T-cell (primary cell): ENCODE measurements at regions not wholly inside any gene's neighbourhood (a gene's known extent, or its start where the extent isn't known, plus 50 kb on each side); places are given as distances from the start of the nearest gene placed in this dataset.
"Not testable (repeated sequence)": the region's sequence is repeated elsewhere in the genome, so short reads cannot be mapped to it uniquely, and the experiment has no call there.

ENCODE experiments used
- ATAC-seq, 4 experiments: fragments of 200-7000 bp in 3 of 4; fragments of 150-1000 bp in 1 of 4; cut with Tn5 transposase; replicated peaks in 1 of 4; 1 replicate in 3 of 4; 2 replicates in 1 of 4; pipeline ENCODE4 v1.10.0; 2021; ENCODE audit warnings: moderate library complexity in 3 of 4, mild to moderate bottlenecking in 2 of 4, moderate number of reproducible peaks in 1 of 4
- CTCF ChIA-PET, 2 donors: fragments of 300-600 bp; sonication (Branson Sonifier 250); formaldehyde crosslinking; loops; one replicate each; lab custom pipeline; 2022; ENCODE audit warnings: antibody characterized with exemption in 2 of 2; lab: Charles Lee
- POLR2A ChIA-PET, 2 donors: fragments of 300-600 bp; sonication (Branson Sonifier 250); formaldehyde crosslinking; loops; one replicate each; lab custom pipeline; 2022; ENCODE audit warnings: antibody characterized with exemption in 2 of 2; lab: Charles Lee
- DNase-seq, 35 experiments: peaks; one replicate each; pipeline versions ENCODE4 v3.0.0 to v3.0.0-alpha.2; 2013 to 2023
- H3K27ac ChIP-seq: one replicate; pipeline ENCODE4 v1.5.1; 2013; ENCODE audit warnings: low read length
- H3K27me3 ChIP-seq, 2 experiments: replicated peaks in 1 of 2; 1 replicate in 1 of 2; 2 replicates in 1 of 2; pipeline versions ENCODE4 v1.6.1 to v1.7.0; 2013; ENCODE audit warnings: low read length in 1 of 2, mixed read lengths in 1 of 2; ENCODE audit not compliant: control insufficient read depth in 2 of 2, insufficient read depth in 2 of 2; ENCODE audit errors: extremely low read depth in 1 of 2
- H3K36me3 ChIP-seq, 2 donors: 1 replicate in 1 of 2; 2 replicates in 1 of 2; pipeline versions ENCODE4 v1.6.1 to v1.7.0; 2013; ENCODE audit warnings: low read length in 1 of 2; ENCODE audit not compliant: control insufficient read depth in 2 of 2, insufficient read depth in 1 of 2; ENCODE audit errors: extremely low read depth in 1 of 2
- H3K4me1 ChIP-seq, 2 experiments: 1 replicate in 1 of 2; 2 replicates in 1 of 2; pipeline versions ENCODE4 v1.6.1 to v1.7.0; 2013; ENCODE audit warnings: low read length in 2 of 2, mixed read lengths in 1 of 2; ENCODE audit not compliant: insufficient read depth in 2 of 2, control insufficient read depth in 1 of 2; ENCODE audit errors: extremely low read depth in 1 of 2
- H3K4me3 ChIP-seq, 2 donors: 1 replicate in 1 of 2; 2 replicates in 1 of 2; pipeline versions ENCODE4 v1.5.1 to v1.7.0; 2013; ENCODE audit warnings: mild to moderate bottlenecking in 2 of 2, low read length in 1 of 2, moderate library complexity in 1 of 2; ENCODE audit not compliant: control insufficient read depth in 1 of 2; ENCODE audit errors: extremely low read depth in 1 of 2
- H3K9me3 ChIP-seq: 2 replicates; pipeline ENCODE4 v1.7.0; 2013
- H3K27ac Mint-ChIP-seq, 2 donors: one replicate each; pipeline ENCODE4 v1.8.0; 2020 to 2021; ENCODE audit warnings: mild to moderate bottlenecking in 2 of 2, mixed read lengths in 2 of 2
- H3K27me3 Mint-ChIP-seq, 2 donors: one replicate each; pipeline ENCODE4 v1.8.0; 2021 to 2022; ENCODE audit warnings: mixed read lengths in 2 of 2
- H3K36me3 Mint-ChIP-seq: one replicate; pipeline ENCODE4 v1.8.0; 2021; ENCODE audit warnings: mixed read lengths
- H3K4me1 Mint-ChIP-seq, 3 donors: one replicate each; pipeline ENCODE4 v1.8.0; 2020 to 2022; ENCODE audit warnings: mixed read lengths in 3 of 3, mild to moderate bottlenecking in 1 of 3
- H3K4me3 Mint-ChIP-seq, 3 donors: one replicate each; pipeline ENCODE4 v1.8.0; 2020 to 2022; ENCODE audit warnings: mild to moderate bottlenecking in 3 of 3, mixed read lengths in 3 of 3, moderate library complexity in 3 of 3
- H3K9me3 Mint-ChIP-seq, 3 donors: one replicate each; pipeline ENCODE4 v1.8.0; 2020 to 2022; ENCODE audit warnings: mixed read lengths in 3 of 3
- WGBS: methylation state at CpG from one replicate; pipeline ENCODE4 v1.1.5; 2013; ENCODE audit warnings: missing lambda C conversion rate; ENCODE audit not compliant: insufficient coverage; 5-methylcytosine and 5-hydroxymethylcytosine counted together

DNA sequence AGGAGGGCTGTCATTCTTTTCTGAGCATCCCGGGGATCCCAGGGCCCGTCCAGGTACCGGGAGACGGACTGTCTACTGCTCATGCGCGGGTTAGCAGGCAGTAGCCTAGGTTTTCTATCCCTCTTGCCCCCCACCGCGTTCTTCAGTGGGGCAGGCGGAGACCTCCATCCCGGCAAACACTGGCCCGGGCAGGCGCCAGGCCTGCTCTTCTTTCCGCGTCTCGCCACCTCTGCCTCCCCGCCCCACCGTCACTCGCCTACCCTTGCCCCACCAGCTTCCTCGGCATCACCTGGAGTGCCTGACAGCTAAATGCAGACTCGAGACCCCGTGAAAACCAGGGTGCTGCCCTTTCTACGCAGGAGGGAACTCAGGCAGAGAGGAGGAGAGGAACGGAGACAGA, 1937.7 kb upstream of the DEFB115 start:
- no peaks in the 10 kb centered on the region for H3K9me3 ChIP-seq
- ATAC-seq = no peak
- Mint-ChIP-seq H3K27ac (no peak overlapping the region), H3K27me3 (peaks cover 0 to 3% of the 10 kb centered on the region in 2 donors), H3K4me3 (peak overlapping the region in 1 of 3 donors; percentile 12), H3K4me1 (peaks cover 0 to 3% (median 0%) of the 10 kb centered on the region in 3 donors), H3K36me3 (no peaks in the 10 kb centered on the region), H3K9me3 (peaks cover 4 to 17% (median 4%) of the 10 kb centered on the region in 3 donors)
- POLR2A ChIA-PET = no interaction called here
- no peak overlapping the region for H3K4me3 ChIP-seq
- DNase-seq = no peak
- 48% methylated on average over 19 of the region's 23 CpGs for WGBS
- CTCF ChIA-PET = no interaction called here
- peaks cover 0 to 14% of the 10 kb centered on the region in 2 experiments for H3K27me3 ChIP-seq
- H3K27ac ChIP-seq = no peak overlapping the region
- H3K4me1 ChIP-seq = peaks cover 0 to 11% of the 10 kb centered on the region in 2 experiments
- H3K36me3 ChIP-seq = no peaks in the 10 kb centered on the region

DNA sequence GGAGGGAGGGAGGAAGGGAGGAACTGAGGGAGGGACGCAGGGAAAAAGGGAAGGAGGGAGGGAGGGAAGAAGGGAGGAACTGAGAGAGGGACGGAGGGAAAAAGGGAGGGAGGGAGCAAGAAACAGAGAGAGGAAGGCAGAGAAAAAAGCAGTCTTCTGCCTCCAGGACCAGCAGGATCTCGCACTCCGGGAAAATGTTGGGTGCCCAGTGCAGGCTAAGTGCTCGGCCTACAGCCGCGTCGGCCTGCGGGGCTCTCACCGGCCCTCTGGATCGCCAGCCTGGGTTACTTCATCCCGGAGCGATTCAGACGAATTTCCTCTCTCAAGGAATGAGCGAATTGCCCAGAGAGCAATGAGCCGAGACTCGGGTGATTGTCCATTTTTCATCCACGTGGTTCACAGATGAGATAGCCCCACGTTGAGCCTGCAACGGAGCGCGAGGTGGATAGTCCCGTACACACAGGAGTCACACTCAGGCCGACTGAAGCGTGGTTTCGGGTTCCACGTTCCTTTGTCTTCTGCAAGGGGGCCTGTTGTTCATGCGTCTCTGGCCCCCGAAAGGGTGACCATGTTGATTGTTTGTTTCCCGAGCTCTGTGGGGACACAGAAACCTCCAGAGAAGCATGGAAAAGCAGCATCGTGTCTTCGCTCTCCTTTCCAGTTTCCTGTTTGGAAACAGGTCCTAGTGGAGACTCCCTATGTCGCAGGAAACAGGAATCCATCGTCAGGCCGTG, 1937.1 kb upstream of the DEFB115 start:
- peaks cover 4 to 16% (median 4%) of the 10 kb centered on the region in 3 donors for H3K9me3 Mint-ChIP-seq

DNA sequence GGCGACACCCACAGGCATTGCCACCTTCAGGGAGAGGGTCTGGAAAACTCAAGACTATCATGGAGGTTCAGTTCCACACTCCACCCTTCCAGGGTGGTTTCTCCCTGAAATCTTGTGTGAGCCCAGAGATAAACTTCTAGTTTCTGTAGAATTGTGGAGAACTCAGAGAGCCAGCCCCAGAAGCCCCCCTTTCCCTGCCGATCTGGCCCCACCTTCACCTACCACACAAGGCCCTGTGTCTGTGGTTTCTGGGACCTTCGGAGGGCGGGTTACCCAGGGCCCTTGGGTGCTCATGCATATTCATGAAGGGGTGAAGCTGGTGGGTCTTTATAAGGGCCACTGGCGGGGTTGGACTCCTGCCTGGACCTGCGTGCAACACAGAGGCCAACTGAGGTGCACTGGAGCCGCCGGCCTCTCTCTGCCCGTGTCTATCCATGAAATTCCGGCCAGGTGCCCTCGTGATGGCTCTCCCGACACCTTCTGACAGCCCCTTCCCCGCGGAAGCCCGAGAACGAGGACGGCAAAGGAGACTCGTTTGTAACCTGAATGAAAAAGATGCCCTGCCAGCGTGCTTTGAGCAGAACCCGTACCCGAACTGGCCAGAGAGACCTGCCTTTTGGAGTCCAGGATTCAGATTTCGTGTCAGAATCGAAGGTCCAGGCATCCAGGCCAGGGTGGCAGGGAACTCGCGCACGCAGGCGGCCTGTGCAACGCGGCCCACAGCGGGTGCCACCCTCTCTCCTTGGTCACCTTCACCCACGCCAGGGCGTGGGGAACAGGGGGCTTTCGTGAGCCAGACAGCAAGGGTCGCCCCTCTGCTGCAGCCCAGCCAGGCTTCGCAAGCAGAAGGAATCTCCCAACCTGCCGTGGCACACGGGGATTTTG, 1933.6 kb upstream of the DEFB115 start:
- H3K4me3 Mint-ChIP-seq, ATAC-seq, H3K36me3 ChIP-seq, H3K36me3 Mint-ChIP-seq, H3K27ac Mint-ChIP-seq, H3K27ac ChIP-seq, POLR2A ChIA-PET, H3K27me3 Mint-ChIP-seq, H3K4me3 ChIP-seq, H3K9me3 ChIP-seq, DNase-seq: not testable (repeated sequence)
- 77% methylated on average over 29 of the region's 37 CpGs for WGBS
- Mint-ChIP-seq H3K4me1 (peaks cover 0 to 11% (median 6%) of the 10 kb centered on the region in 3 donors), H3K9me3 (peaks cover 12 to 13% (median 13%) of the 10 kb centered on the region in 3 donors)
- Histone ChIP-seq H3K4me1 (peaks cover 0 to 15% of the 10 kb centered on the region in 2 experiments), H3K27me3 (peaks cover 0 to 14% of the 10 kb centered on the region in 2 experiments)
- CTCF ChIA-PET = interaction anchor here in 1 of 2 donors (0.6 kb wide), 1 partner anchor 16 kb away, joined by 3 read pairs; no protein-coding TSS in a partner anchor

More for the DNA sequence above, 1937.1 kb upstream of the DEFB115 start:
- H3K27ac ChIP-seq, H3K4me1 Mint-ChIP-seq, DNase-seq, POLR2A ChIA-PET, H3K36me3 ChIP-seq, H3K9me3 ChIP-seq, H3K36me3 Mint-ChIP-seq, H3K4me3 ChIP-seq, CTCF ChIA-PET, ATAC-seq, H3K27ac Mint-ChIP-seq, H3K27me3 Mint-ChIP-seq: not testable (repeated sequence)
- Histone ChIP-seq H3K27me3 (peaks cover 0 to 14% of the 10 kb centered on the region in 2 experiments), H3K4me1 (peaks cover 0 to 11% of the 10 kb centered on the region in 2 experiments)
- 46% methylated on average over 35 of the region's 35 CpGs for WGBS
- peak overlapping the region in 1 of 3 donors; percentile 12 for H3K4me3 Mint-ChIP-seq

DNA sequence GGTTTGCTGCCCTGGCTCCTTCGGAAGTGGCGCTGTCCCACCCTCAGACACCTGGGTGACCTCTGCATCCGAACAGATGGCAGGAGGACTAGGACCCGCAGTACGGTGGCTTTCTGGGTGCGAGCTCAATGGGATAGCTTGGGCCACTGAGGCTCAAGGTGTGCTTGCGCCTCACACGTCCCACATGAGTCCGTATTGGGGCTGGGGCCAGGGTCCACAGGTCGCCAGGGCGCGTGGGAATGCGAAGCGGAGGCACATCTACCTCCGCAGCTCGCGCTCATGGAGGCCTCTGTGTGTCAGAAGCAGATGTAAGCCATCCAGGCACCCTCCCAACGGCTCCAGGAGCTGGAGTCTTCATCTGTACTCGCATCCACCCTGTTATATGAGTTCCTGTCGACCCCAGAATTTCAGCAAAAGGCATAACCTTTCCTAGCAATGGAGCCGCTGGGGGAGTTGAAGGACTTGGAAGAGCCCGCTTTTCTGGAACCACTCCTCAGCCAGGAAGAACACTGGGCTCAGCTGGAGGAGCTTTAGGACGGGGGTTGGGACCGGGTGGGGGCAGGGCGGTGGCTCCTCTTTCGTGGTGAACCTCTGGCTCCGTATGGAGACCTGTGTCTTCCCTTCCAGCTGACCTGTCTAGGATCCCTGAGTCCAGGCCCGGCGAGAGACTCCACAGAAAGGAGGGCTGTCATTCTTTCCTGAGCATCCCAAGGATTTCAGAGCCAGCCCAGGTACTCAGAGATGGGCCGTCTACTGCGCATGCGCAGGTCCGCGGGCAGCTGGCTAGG, 1932.8 kb upstream of the DEFB115 start:
- H3K36me3 Mint-ChIP-seq, POLR2A ChIA-PET, ATAC-seq, H3K36me3 ChIP-seq, H3K4me3 ChIP-seq, H3K27ac Mint-ChIP-seq, H3K4me3 Mint-ChIP-seq, H3K9me3 ChIP-seq, DNase-seq, H3K27me3 Mint-ChIP-seq, H3K27me3 ChIP-seq, CTCF ChIA-PET, H3K27ac ChIP-seq: not testable (repeated sequence)
- peaks cover 14 to 16% (median 14%) of the 10 kb centered on the region in 3 donors for H3K9me3 Mint-ChIP-seq
- H3K4me1 ChIP-seq = peaks cover 0 to 10% of the 10 kb centered on the region in 2 experiments
- 77% methylated on average over 24 of the region's 34 CpGs for WGBS
- H3K4me1 Mint-ChIP-seq = peaks cover 0 to 11% (median 6%) of the 10 kb centered on the region in 3 donors

DNA sequence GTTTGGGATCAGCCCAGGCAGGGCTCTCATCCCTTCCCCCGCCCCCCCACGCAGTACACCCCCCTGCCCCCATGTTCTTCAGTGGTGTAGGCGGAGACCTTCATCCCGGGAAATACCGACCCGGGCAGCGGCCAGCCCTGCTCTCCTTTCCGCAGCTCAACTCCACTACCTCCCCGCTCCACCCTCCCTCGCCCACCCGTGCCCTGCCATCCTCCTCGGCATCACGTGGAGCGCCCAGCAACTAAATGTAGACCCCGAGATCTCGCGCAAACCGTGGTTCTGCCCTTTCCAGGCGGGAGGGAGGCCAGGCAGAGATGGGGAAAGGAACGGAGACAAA, 1932.2 kb upstream of the DEFB115 start:
- POLR2A ChIA-PET = no interaction called here
- Histone ChIP-seq H3K36me3 (no peaks in the 10 kb centered on the region), H3K4me3 (no peak overlapping the region), H3K27ac (no peak overlapping the region), H3K27me3 (peaks cover 0 to 7% of the 10 kb centered on the region in 2 experiments), H3K9me3 (no peaks in the 10 kb centered on the region), H3K4me1 (peaks cover 0 to 6% of the 10 kb centered on the region in 2 experiments)
- Mint-ChIP-seq H3K36me3 (no peaks in the 10 kb centered on the region), H3K27ac (no peak overlapping the region), H3K9me3 (peaks cover 17 to 19% (median 17%) of the 10 kb centered on the region in 3 donors), H3K4me3 (no peak overlapping the region), H3K27me3 (peaks cover 0 to 9% of the 10 kb centered on the region in 2 donors), H3K4me1 (peaks cover 0 to 11% (median 6%) of the 10 kb centered on the region in 3 donors)
- whole genome bisulfite sequencing = 64% methylated on average over 16 of the region's 20 CpGs
- DNase-seq = no peak
- CTCF ChIA-PET = no interaction called here
- ATAC-seq = peak in 1 of 4 experiments; percentile 15

DNA sequence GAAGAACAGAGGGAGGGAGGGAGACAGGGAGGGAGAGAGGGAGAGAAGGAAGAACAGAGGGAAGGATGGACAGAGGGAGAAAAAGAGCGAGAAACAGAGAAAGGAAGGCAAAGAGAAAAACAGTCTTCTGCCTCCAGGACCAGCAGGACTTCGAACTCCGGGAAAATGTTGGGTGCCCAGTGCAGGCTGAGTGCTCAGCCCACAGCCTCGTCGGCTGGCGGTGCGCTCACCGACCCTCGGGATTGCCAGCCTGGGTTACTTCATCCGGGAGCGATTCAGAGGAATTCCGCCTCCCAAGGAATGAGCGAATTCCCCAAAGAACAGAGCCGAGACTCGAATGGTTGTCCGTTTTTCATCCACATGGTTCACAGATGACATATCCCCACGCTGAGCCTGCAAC, 1931.7 kb upstream of the DEFB115 start:
- H3K27me3 ChIP-seq, H3K27me3 Mint-ChIP-seq, H3K4me1 ChIP-seq, DNase-seq, POLR2A ChIA-PET, ATAC-seq, H3K27ac ChIP-seq, CTCF ChIA-PET, H3K27ac Mint-ChIP-seq, H3K4me3 Mint-ChIP-seq, H3K9me3 ChIP-seq, H3K4me3 ChIP-seq, H3K36me3 ChIP-seq, H3K36me3 Mint-ChIP-seq: not testable (repeated sequence)
- Mint-ChIP-seq H3K4me1 (peaks cover 0 to 14% (median 6%) of the 10 kb centered on the region in 3 donors), H3K9me3 (peaks cover 22% of the 10 kb centered on the region in 3 donors)
- WGBS = 86% methylated on average over 8 of the region's 17 CpGs
